ENCODE measurements at regions not wholly inside any gene's neighbourhood (a gene's known extent, or its start where the extent isn't known, plus 50 kb on each side); places are given as distances from the start of the nearest gene placed in this dataset.

GRCh38 chr19:30865511-30865910 lies 483.7 kb downstream of the TSHZ3 start:
- Mint-ChIP-seq H3K27me3 (ENCODE audit: insufficient read depth, unreplicated experiment) (no peaks in the 10 kb centered on the region), H3K36me3 (ENCODE audit: insufficient read depth, unreplicated experiment) (no peaks in the 10 kb centered on the region), H3K4me3 (ENCODE audit: unreplicated experiment) (no peak overlapping the region), H3K4me1 (ENCODE audit: insufficient read depth, unreplicated experiment) (no peaks in the 10 kb centered on the region), H3K9me3 (ENCODE audit: unreplicated experiment) (peaks cover 34% of the 10 kb centered on the region), H3K27ac (ENCODE audit: low read depth, unreplicated experiment) (no peak overlapping the region)
- BruUV-seq (replicated peaks) = no TSS peak
- ChIA-PET CTCF (no interaction called here), POLR2A (no interaction called here)
- intact Hi-C loops (cut with micrococcal nuclease) = no loop called here
- TF ChIP-seq CTCF (IDR thresholded peaks at IDR 0.05; ENCODE audit: unreplicated experiment) = no peak
- no peak for DNase-seq (ENCODE audit: unreplicated experiment)

- H3K4me3 Mint-ChIP-seq (ENCODE audit: unreplicated experiment) = no peak overlapping the region
- no peak overlapping the region for H3K27ac Mint-ChIP-seq (ENCODE audit: low read depth, unreplicated experiment)
- ChIA-PET POLR2A (no interaction called here), CTCF (no interaction called here)
- H3K36me3 Mint-ChIP-seq (ENCODE audit: insufficient read depth, unreplicated experiment) = no peaks in the 10 kb centered on the region
- no TSS peak for BruUV-seq (replicated peaks)
- H3K4me1 Mint-ChIP-seq (ENCODE audit: insufficient read depth, unreplicated experiment) = no peaks in the 10 kb centered on the region
- peaks cover 26% of the 10 kb centered on the region for H3K9me3 Mint-ChIP-seq (ENCODE audit: unreplicated experiment)
- no peaks in the 10 kb centered on the region for H3K27me3 Mint-ChIP-seq (ENCODE audit: insufficient read depth, unreplicated experiment)
- intact Hi-C loops (cut with micrococcal nuclease) = no loop called here
- TF ChIP-seq CTCF (IDR thresholded peaks at IDR 0.05; ENCODE audit: unreplicated experiment) = no peak
- DNase-seq (ENCODE audit: unreplicated experiment) = no peak
Observed at GRCh38 chr19:30864391-30865215, 484.6 kb downstream of the TSHZ3 start.

GRCh38 chr19:30862876-30863275 lies 486.4 kb downstream of the TSHZ3 start:
- intact Hi-C loops (cut with micrococcal nuclease) = no loop called here
- no peak for DNase-seq (ENCODE audit: unreplicated experiment)
- Mint-ChIP-seq H3K36me3 (ENCODE audit: insufficient read depth, unreplicated experiment) (no peaks in the 10 kb centered on the region), H3K27me3 (ENCODE audit: insufficient read depth, unreplicated experiment) (no peaks in the 10 kb centered on the region), H3K9me3 (ENCODE audit: unreplicated experiment) (peaks cover 29% of the 10 kb centered on the region), H3K4me1 (ENCODE audit: insufficient read depth, unreplicated experiment) (no peaks in the 10 kb centered on the region), H3K27ac (ENCODE audit: low read depth, unreplicated experiment) (no peak overlapping the region), H3K4me3 (ENCODE audit: unreplicated experiment) (no peak overlapping the region)
- ChIA-PET POLR2A (no interaction called here), CTCF (no interaction called here)
- no peak for TF ChIP-seq CTCF (IDR thresholded peaks at IDR 0.05; ENCODE audit: unreplicated experiment)
- BruUV-seq (replicated peaks) = no TSS peak

GRCh38 chr19:30861919-30862318 lies 487.3 kb downstream of the TSHZ3 start:
- intact Hi-C loops (cut with micrococcal nuclease) = no loop called here
- TF ChIP-seq CTCF (IDR thresholded peaks at IDR 0.05; ENCODE audit: unreplicated experiment) = no peak
- CTCF ChIA-PET = interaction anchor here (0.5 kb wide), 1 partner anchor 1004 kb away, joined by 4 read pairs; no protein-coding TSS in a partner anchor
- POLR2A ChIA-PET = no interaction called here
- Mint-ChIP-seq H3K4me3 (ENCODE audit: unreplicated experiment) (no peak overlapping the region), H3K27ac (ENCODE audit: low read depth, unreplicated experiment) (no peak overlapping the region), H3K9me3 (ENCODE audit: unreplicated experiment) (peaks cover 34% of the 10 kb centered on the region), H3K36me3 (ENCODE audit: insufficient read depth, unreplicated experiment) (no peaks in the 10 kb centered on the region), H3K4me1 (ENCODE audit: insufficient read depth, unreplicated experiment) (no peaks in the 10 kb centered on the region), H3K27me3 (ENCODE audit: insufficient read depth, unreplicated experiment) (no peaks in the 10 kb centered on the region)
- no peak for DNase-seq (ENCODE audit: unreplicated experiment)
- no TSS peak for BruUV-seq (replicated peaks)
